GM12874 (cell line): ENCODE measurements at regions not wholly inside any gene's neighbourhood (a gene's known extent, or its start where the extent isn't known, plus 50 kb on each side); places are given as distances from the start of the nearest gene placed in this dataset.

Experiments
- TF ChIP-seq, protein P1 (sequence below): IDR thresholded peaks from 2 replicates; pipeline ENCODE4 v1.5.1; 2011; ENCODE audit warnings: low read depth, mild to moderate bottlenecking, control low read depth, low read length, moderate library complexity; ENCODE audit not compliant: insufficient read depth

DNA sequence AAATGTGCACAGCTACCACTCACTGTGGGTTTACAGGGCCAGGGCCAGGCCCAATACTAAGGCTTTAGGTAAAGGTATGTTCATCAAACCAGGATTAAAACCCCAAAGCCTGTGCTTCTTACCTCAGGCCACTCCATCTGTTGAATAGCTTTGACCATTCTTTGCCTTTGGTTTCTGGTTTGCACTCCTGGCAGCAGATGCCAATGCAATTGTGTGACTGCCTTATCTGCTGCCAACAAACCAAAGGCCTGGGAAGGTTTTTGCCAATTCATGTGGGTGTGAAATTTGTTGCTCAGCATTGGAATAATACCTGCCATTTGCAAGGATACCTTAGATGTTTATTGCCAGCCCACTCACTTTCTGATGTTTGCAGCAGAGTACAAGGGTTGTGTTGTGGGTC is 221.6 kb downstream of the C12orf75 start:
- TF ChIP-seq, protein P1, sequence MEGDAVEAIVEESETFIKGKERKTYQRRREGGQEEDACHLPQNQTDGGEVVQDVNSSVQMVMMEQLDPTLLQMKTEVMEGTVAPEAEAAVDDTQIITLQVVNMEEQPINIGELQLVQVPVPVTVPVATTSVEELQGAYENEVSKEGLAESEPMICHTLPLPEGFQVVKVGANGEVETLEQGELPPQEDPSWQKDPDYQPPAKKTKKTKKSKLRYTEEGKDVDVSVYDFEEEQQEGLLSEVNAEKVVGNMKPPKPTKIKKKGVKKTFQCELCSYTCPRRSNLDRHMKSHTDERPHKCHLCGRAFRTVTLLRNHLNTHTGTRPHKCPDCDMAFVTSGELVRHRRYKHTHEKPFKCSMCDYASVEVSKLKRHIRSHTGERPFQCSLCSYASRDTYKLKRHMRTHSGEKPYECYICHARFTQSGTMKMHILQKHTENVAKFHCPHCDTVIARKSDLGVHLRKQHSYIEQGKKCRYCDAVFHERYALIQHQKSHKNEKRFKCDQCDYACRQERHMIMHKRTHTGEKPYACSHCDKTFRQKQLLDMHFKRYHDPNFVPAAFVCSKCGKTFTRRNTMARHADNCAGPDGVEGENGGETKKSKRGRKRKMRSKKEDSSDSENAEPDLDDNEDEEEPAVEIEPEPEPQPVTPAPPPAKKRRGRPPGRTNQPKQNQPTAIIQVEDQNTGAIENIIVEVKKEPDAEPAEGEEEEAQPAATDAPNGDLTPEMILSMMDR: no peak

DNA sequence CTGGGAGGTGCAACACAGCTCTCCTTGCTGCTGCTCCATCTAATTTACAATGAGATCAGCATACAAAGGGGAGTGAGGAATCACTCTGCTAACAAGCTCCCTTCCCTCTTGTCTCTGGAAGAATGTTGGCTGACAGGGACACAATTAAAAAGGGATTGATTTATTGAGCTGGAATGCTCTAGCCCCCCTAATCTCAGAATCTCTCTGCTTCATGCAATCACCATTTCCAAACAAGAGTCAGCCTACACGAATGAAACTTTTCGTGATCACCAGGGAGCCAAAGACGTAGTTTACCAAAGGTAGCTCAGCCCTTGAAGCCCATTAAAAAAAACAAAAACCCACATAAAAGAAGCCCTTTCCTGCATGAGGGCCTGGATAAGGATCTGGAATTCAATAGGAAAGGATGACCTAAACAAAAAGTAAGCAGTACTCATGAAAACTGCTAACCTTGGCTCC is 223.8 kb downstream of the C12orf75 start:
- TF ChIP-seq, protein P1: no peak

GRCh38 chr12:105554856-105555255 is 224.4 kb downstream of the C12orf75 start:
- TF ChIP-seq, protein P1: no peak

DNA sequence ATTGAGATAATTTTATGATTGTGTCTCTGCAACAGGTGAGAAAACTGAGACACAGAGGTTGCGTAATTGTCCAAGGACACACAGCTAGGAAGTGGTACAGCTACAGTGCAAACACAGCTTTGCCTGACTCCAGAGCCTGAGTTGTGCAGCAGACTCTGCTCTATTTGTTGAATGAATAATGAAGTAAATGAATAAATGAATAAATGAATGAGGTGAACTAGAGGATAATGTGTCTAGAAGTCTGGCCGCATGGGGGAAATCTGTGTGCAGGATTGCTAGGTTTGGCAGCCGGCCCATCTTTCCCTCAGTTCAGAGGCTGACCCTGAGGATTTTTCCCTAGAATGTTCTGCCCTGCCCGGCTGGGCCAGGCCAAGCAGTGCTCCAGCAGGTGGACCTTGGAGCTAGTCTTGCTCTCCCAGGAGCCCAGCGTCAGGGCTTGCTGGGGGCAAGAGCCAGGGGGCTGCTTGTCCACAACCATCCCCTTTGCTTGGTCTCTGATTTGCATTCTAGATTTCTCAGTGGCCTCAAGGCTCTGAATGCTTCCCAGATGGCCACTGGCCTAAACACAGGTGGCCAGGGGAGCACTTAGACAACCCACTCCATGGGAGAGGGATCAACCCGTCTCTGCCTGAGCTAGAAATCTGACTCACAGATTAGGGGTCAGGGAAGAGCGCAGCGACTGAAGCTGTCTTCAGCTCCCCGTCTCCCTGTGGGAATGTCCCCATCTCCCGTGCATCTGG is 225.2 kb downstream of the C12orf75 start:
- TF ChIP-seq, protein P1: no peak

DNA sequence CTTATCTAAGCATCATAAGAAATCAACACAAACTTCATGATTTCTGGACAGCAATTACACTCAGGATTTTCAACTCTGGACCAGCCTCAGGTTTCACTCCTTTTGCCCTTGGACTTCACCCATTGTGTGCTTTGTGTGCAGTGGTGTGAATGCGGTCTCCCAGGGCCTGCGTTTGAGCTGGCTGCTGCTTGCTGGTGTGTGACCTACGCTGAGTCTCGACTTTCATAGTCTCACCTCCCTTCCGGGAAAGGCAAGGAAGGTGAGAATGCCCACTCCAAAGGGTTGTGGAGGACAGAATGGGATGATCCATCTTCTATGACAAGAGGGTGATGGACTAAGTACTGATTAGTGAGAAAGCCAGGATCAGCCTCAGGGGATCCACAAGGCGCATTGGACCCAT is 228.8 kb downstream of the C12orf75 start:
- TF ChIP-seq, protein P1: no peak

- TF ChIP-seq, protein P1: no peak
These were observed 231.2 kb downstream of the C12orf75 start for GRCh38 chr12:105561546-105562198.

GRCh38 chr12:105562199-105562971 is 231.9 kb downstream of the C12orf75 start:
- TF ChIP-seq, protein P1: no peak
